ENCODE measurements at regions not wholly inside any gene's neighbourhood (a gene's known extent, or its start where the extent isn't known, plus 50 kb on each side); places are given as distances from the start of the nearest gene placed in this dataset.
A peak's percentile ranks its signal among the peaks of the same experiment; 100 is the strongest.

GRCh38 chr11:134764966-134765365 lies 352.9 kb upstream of the B3GAT1 start:
- DNase-seq (peak in 1 of 2 donors; percentile 48), ATAC-seq (ENCODE audit: low FRiP score) (no peak)
- H3K36me3 ChIP-seq (ENCODE audit: control insufficient read depth in 1 of 2, insufficient read depth in 2 of 2, low read length in 1 of 2), result no peaks in the 10 kb centered on the region
- H3K9me3 ChIP-seq (ENCODE audit: control insufficient read depth, low read length), result peaks cover 2% of the 10 kb centered on the region
- H3K27me3 ChIP-seq (ENCODE audit: control insufficient read depth in 1 of 2, insufficient read depth in 2 of 2, low read length in 1 of 2), result no peaks in the 10 kb centered on the region
- H3K4me1 ChIP-seq (ENCODE audit: control insufficient read depth in 1 of 2, insufficient read depth in 2 of 2, low read length in 2 of 2), result no peaks in the 10 kb centered on the region
- 82 to 84% methylated on average over 4 of the region's 4 CpGs for WGBS, 2 donors
- no peak overlapping the region for H3K27ac ChIP-seq (ENCODE audit: low read depth in 1 of 2, low read length in 2 of 2)
- intact Hi-C loops (cut with DNase I), result no loop called here
- no peak overlapping the region for H3K4me3 ChIP-seq (ENCODE audit: low read length in 2 of 2)

- H3K27me3 ChIP-seq (ENCODE audit: control insufficient read depth in 1 of 2, insufficient read depth in 2 of 2, low read length in 1 of 2), result no peaks in the 10 kb centered on the region
- 92 to 97% methylated on average over 8 of the region's 8 CpGs for WGBS, 2 donors
- H3K4me1 ChIP-seq (ENCODE audit: control insufficient read depth in 1 of 2, insufficient read depth in 2 of 2, low read length in 2 of 2), result no peaks in the 10 kb centered on the region
- no peaks in the 10 kb centered on the region for H3K36me3 ChIP-seq (ENCODE audit: control insufficient read depth in 1 of 2, insufficient read depth in 2 of 2, low read length in 1 of 2)
- DNase-seq (peak in 1 of 2 donors; percentile 70), ATAC-seq (ENCODE audit: low FRiP score) (no peak)
- H3K9me3 ChIP-seq (ENCODE audit: control insufficient read depth, low read length), result peaks cover 2% of the 10 kb centered on the region
- intact Hi-C loops (cut with DNase I), result no loop called here
- H3K4me3 ChIP-seq (ENCODE audit: low read length in 2 of 2), result no peak overlapping the region
- H3K27ac ChIP-seq (ENCODE audit: low read depth in 1 of 2, low read length in 2 of 2), result no peak overlapping the region
Measured at GRCh38 chr11:134764367-134764766, 352.3 kb upstream of the B3GAT1 start.

- Histone ChIP-seq H3K9me3 (ENCODE audit: control insufficient read depth, low read length) (peaks cover 2% of the 10 kb centered on the region), H3K4me1 (ENCODE audit: control insufficient read depth in 1 of 2, insufficient read depth in 2 of 2, low read length in 2 of 2) (no peaks in the 10 kb centered on the region), H3K27me3 (ENCODE audit: control insufficient read depth in 1 of 2, insufficient read depth in 2 of 2, low read length in 1 of 2) (no peaks in the 10 kb centered on the region), H3K4me3 (ENCODE audit: low read length in 2 of 2) (no peak overlapping the region), H3K36me3 (ENCODE audit: control insufficient read depth in 1 of 2, insufficient read depth in 2 of 2, low read length in 1 of 2) (no peaks in the 10 kb centered on the region), H3K27ac (ENCODE audit: low read depth in 1 of 2, low read length in 2 of 2) (no peak overlapping the region)
- 92 to 93% methylated on average over 16 of the region's 16 CpGs for WGBS, 2 donors
- DNase-seq, result peak in 1 of 2 donors; percentile 57
- ATAC-seq (ENCODE audit: low FRiP score), result no peak
- intact Hi-C loops (cut with DNase I), result no loop called here
Measured at GRCh38 chr11:134763030-134763388, 351.0 kb upstream of the B3GAT1 start.

GRCh38 chr11:134762248-134763029 lies 350.4 kb upstream of the B3GAT1 start:
- intact Hi-C loops (cut with DNase I), result no loop called here
- no peaks in the 10 kb centered on the region for H3K27me3 ChIP-seq (ENCODE audit: control insufficient read depth in 1 of 2, insufficient read depth in 2 of 2, low read length in 1 of 2)
- H3K36me3 ChIP-seq (ENCODE audit: control insufficient read depth in 1 of 2, insufficient read depth in 2 of 2, low read length in 1 of 2), result no peaks in the 10 kb centered on the region
- peak; percentile 48 for ATAC-seq (ENCODE audit: low FRiP score)
- H3K4me1 ChIP-seq (ENCODE audit: control insufficient read depth in 1 of 2, insufficient read depth in 2 of 2, low read length in 2 of 2), result no peaks in the 10 kb centered on the region
- no peak overlapping the region for H3K4me3 ChIP-seq (ENCODE audit: low read length in 2 of 2)
- H3K9me3 ChIP-seq (ENCODE audit: control insufficient read depth, low read length), result no peaks in the 10 kb centered on the region
- WGBS, 2 donors, result 68 to 79% methylated on average over 40 to 59 of the region's 59 CpGs
- H3K27ac ChIP-seq (ENCODE audit: low read depth in 1 of 2, low read length in 2 of 2), result no peak overlapping the region
- peak in 1 of 2 donors; percentile 65 for DNase-seq

- H3K4me3 ChIP-seq (ENCODE audit: low read length in 2 of 2), result no peak overlapping the region
- H3K36me3 ChIP-seq (ENCODE audit: control insufficient read depth in 1 of 2, insufficient read depth in 2 of 2, low read length in 1 of 2), result no peaks in the 10 kb centered on the region
- no peaks in the 10 kb centered on the region for H3K4me1 ChIP-seq (ENCODE audit: control insufficient read depth in 1 of 2, insufficient read depth in 2 of 2, low read length in 2 of 2)
- no peaks in the 10 kb centered on the region for H3K9me3 ChIP-seq (ENCODE audit: control insufficient read depth, low read length)
- DNase-seq (no peak), ATAC-seq (ENCODE audit: low FRiP score) (no peak)
- 77 to 81% methylated on average over 20 of the region's 20 CpGs for WGBS, 2 donors
- H3K27me3 ChIP-seq (ENCODE audit: control insufficient read depth in 1 of 2, insufficient read depth in 2 of 2, low read length in 1 of 2), result no peaks in the 10 kb centered on the region
- intact Hi-C loops (cut with DNase I), result no loop called here
- H3K27ac ChIP-seq (ENCODE audit: low read depth in 1 of 2, low read length in 2 of 2), result no peak overlapping the region
Measured at GRCh38 chr11:134761926-134762247, 349.8 kb upstream of the B3GAT1 start.

- Histone ChIP-seq H3K4me1 (ENCODE audit: control insufficient read depth in 1 of 2, insufficient read depth in 2 of 2, low read length in 2 of 2) (no peaks in the 10 kb centered on the region), H3K27me3 (ENCODE audit: control insufficient read depth in 1 of 2, insufficient read depth in 2 of 2, low read length in 1 of 2) (no peaks in the 10 kb centered on the region), H3K36me3 (ENCODE audit: control insufficient read depth in 1 of 2, insufficient read depth in 2 of 2, low read length in 1 of 2) (no peaks in the 10 kb centered on the region), H3K4me3 (ENCODE audit: low read length in 2 of 2) (no peak overlapping the region), H3K9me3 (ENCODE audit: control insufficient read depth, low read length) (no peaks in the 10 kb centered on the region), H3K27ac (ENCODE audit: low read depth in 1 of 2, low read length in 2 of 2) (no peak overlapping the region)
- intact Hi-C loops (cut with DNase I), result no loop called here
- DNase-seq, result no peak
- ATAC-seq (ENCODE audit: low FRiP score), result no peak
- 89 to 92% methylated on average over 12 of the region's 12 CpGs for WGBS, 2 donors
Measured at GRCh38 chr11:134761386-134761785, 349.3 kb upstream of the B3GAT1 start.

GRCh38 chr11:134760957-134761356 lies 348.9 kb upstream of the B3GAT1 start:
- DNase-seq, result no peak
- H3K36me3 ChIP-seq (ENCODE audit: control insufficient read depth in 1 of 2, insufficient read depth in 2 of 2, low read length in 1 of 2), result no peaks in the 10 kb centered on the region
- H3K27me3 ChIP-seq (ENCODE audit: control insufficient read depth in 1 of 2, insufficient read depth in 2 of 2, low read length in 1 of 2), result no peaks in the 10 kb centered on the region
- H3K27ac ChIP-seq (ENCODE audit: low read depth in 1 of 2, low read length in 2 of 2), result no peak overlapping the region
- intact Hi-C loops (cut with DNase I), result no loop called here
- WGBS, 2 donors, result 63 to 87% methylated on average over 3 of the region's 3 CpGs
- H3K9me3 ChIP-seq (ENCODE audit: control insufficient read depth, low read length), result no peaks in the 10 kb centered on the region
- H3K4me1 ChIP-seq (ENCODE audit: control insufficient read depth in 1 of 2, insufficient read depth in 2 of 2, low read length in 2 of 2), result no peaks in the 10 kb centered on the region
- H3K4me3 ChIP-seq (ENCODE audit: low read length in 2 of 2), result no peak overlapping the region
- no peak for ATAC-seq (ENCODE audit: low FRiP score)

GRCh38 chr11:134760299-134760698 lies 348.3 kb upstream of the B3GAT1 start:
- H3K27me3 ChIP-seq (ENCODE audit: control insufficient read depth in 1 of 2, insufficient read depth in 2 of 2, low read length in 1 of 2), result no peaks in the 10 kb centered on the region
- intact Hi-C loops (cut with DNase I), result no loop called here
- DNase-seq (no peak), ATAC-seq (ENCODE audit: low FRiP score) (no peak)
- H3K27ac ChIP-seq (ENCODE audit: low read depth in 1 of 2, low read length in 2 of 2), result no peak overlapping the region
- H3K9me3 ChIP-seq (ENCODE audit: control insufficient read depth, low read length), result no peaks in the 10 kb centered on the region
- no peaks in the 10 kb centered on the region for H3K36me3 ChIP-seq (ENCODE audit: control insufficient read depth in 1 of 2, insufficient read depth in 2 of 2, low read length in 1 of 2)
- H3K4me3 ChIP-seq (ENCODE audit: low read length in 2 of 2), result no peak overlapping the region
- no peaks in the 10 kb centered on the region for H3K4me1 ChIP-seq (ENCODE audit: control insufficient read depth in 1 of 2, insufficient read depth in 2 of 2, low read length in 2 of 2)
- 88% methylated on average over 12 of the region's 12 CpGs for WGBS, 2 donors

- Histone ChIP-seq H3K27ac (ENCODE audit: low read depth in 1 of 2, low read length in 2 of 2) (no peak overlapping the region), H3K9me3 (ENCODE audit: control insufficient read depth, low read length) (no peaks in the 10 kb centered on the region), H3K27me3 (ENCODE audit: control insufficient read depth in 1 of 2, insufficient read depth in 2 of 2, low read length in 1 of 2) (no peaks in the 10 kb centered on the region), H3K36me3 (ENCODE audit: control insufficient read depth in 1 of 2, insufficient read depth in 2 of 2, low read length in 1 of 2) (no peaks in the 10 kb centered on the region), H3K4me3 (ENCODE audit: low read length in 2 of 2) (no peak overlapping the region), H3K4me1 (ENCODE audit: control insufficient read depth in 1 of 2, insufficient read depth in 2 of 2, low read length in 2 of 2) (no peaks in the 10 kb centered on the region)
- ATAC-seq (ENCODE audit: low FRiP score), result no peak
- intact Hi-C loops (cut with DNase I), result no loop called here
- DNase-seq, result no peak
- WGBS, 2 donors, result 71 to 73% methylated on average over 11 of the region's 11 CpGs
Measured at GRCh38 chr11:134759855-134760254, 347.8 kb upstream of the B3GAT1 start.

All from aorta (tissue), 5 donors.